SK-N-SH (cell line): ENCODE measurements at regions not wholly inside any gene's neighbourhood (a gene's known extent, or its start where the extent isn't known, plus 50 kb on each side); places are given as distances from the start of the nearest gene placed in this dataset.

ENCODE experiments used
- CTCF ChIA-PET: fragments of 300-600, 350-600 bp; formaldehyde crosslinking; extraction: SDS; loops from one replicate; lab custom pipeline; 2021; lab: Yijun Ruan, JAX
- POLR2A ChIA-PET: fragments of 350-600 bp; sonication (Branson Sonifier 250); formaldehyde crosslinking; extraction: SDS; loops from one replicate; lab custom pipeline; 2020; ENCODE audit warnings: antibody characterized with exemption, inconsistent platforms; lab: Yijun Ruan, JAX
- DNase-seq: peaks from one replicate; pipeline ENCODE4 v3.0.0; 2012
- H2AFZ ChIP-seq: fragments of 200-600 bp; sonication (generic); 2 replicates; pipeline ENCODE4 v1.8.1; 2016; ENCODE audit warnings: antibody characterized with exemption, mild to moderate bottlenecking, low read depth
- H3F3A ChIP-seq: fragments of 200-600 bp; sonication (generic); replicated peaks from 2 replicates; pipeline ENCODE3; 2016; ENCODE audit warnings: antibody characterized with exemption, mild to moderate bottlenecking; ENCODE audit not compliant: insufficient read depth
- H3K27ac ChIP-seq, 2 experiments: fragments of 200-500 bp in 1 of 2; fragments of 200-600 bp in 1 of 2; sonication (Bioruptor generic) in 1 of 2; sonication (generic), shearing (Covaris generic) in 1 of 2; 2 replicates each; pipeline versions ENCODE4 v1.5.1 to v1.6.1; 2014 to 2016; ENCODE audit warnings: low read depth in 2 of 2, inconsistent platforms in 1 of 2, low read length in 1 of 2, mild to moderate bottlenecking in 1 of 2, mixed read lengths in 1 of 2
- H3K27me3 ChIP-seq: fragments of 200-600 bp; sonication (generic), shearing (Covaris generic); 2 replicates; pipeline ENCODE4 v1.6.1; 2016; ENCODE audit warnings: mixed run types; ENCODE audit not compliant: insufficient read depth
- H3K36me3 ChIP-seq, 2 experiments: fragments of 200-500 bp in 1 of 2; fragments of 200-600 bp in 1 of 2; sonication (Bioruptor generic) in 1 of 2; sonication (generic) in 1 of 2; replicated peaks in 1 of 2; 2 replicates each; pipeline versions ENCODE3 to v1.5.1; 2014 to 2016; ENCODE audit warnings: low read length in 1 of 2, mild to moderate bottlenecking in 1 of 2; ENCODE audit not compliant: insufficient read depth in 2 of 2, control insufficient read depth in 1 of 2
- H3K4me1 ChIP-seq, 2 experiments: fragments of 200-500 bp in 1 of 2; fragments of 200-600 bp in 1 of 2; sonication (Bioruptor generic) in 1 of 2; sonication (generic), shearing (Covaris generic) in 1 of 2; 2 replicates each; pipeline versions ENCODE4 v1.5.1 to v1.6.1; 2014 to 2016; ENCODE audit warnings: low read depth in 1 of 2, low read length in 1 of 2, mixed run types in 1 of 2; ENCODE audit not compliant: insufficient read depth in 2 of 2, control insufficient read depth in 1 of 2
- H3K4me2 ChIP-seq: fragments of 200-600 bp; sonication (generic), shearing (Covaris generic); 2 replicates; pipeline ENCODE4 v1.6.1; 2017; ENCODE audit warnings: mixed run types
- H3K4me3 ChIP-seq, 2 experiments: fragments of 200-500 bp in 1 of 2; fragments of 200-600 bp in 1 of 2; sonication (Bioruptor generic) in 1 of 2; sonication (generic), shearing (Covaris generic) in 1 of 2; 2 replicates each; pipeline versions ENCODE4 v1.5.1 to v1.8.1; 2014 to 2016; ENCODE audit warnings: low read depth in 2 of 2, inconsistent platforms in 1 of 2, low read length in 1 of 2, mild to moderate bottlenecking in 1 of 2, mixed read lengths in 1 of 2, moderate library complexity in 1 of 2
- H3K79me2 ChIP-seq: fragments of 200-600 bp; sonication (generic); 2 replicates; pipeline ENCODE4 v1.8.1; 2017; ENCODE audit warnings: mild to moderate bottlenecking; ENCODE audit not compliant: insufficient read depth
- H3K9ac ChIP-seq: fragments of 200-600 bp; sonication (generic); 2 replicates; pipeline ENCODE4 v1.6.1; 2017; ENCODE audit warnings: mixed run types
- H3K9me2 ChIP-seq: fragments of 200-600 bp; sonication (generic); 2 replicates; pipeline ENCODE4 v1.6.1; 2017; ENCODE audit warnings: mixed run types
- H3K9me3 ChIP-seq: fragments of 200-600 bp; sonication (generic); 2 replicates; pipeline ENCODE4 v1.6.1; 2017; ENCODE audit warnings: mixed run types, mild to moderate bottlenecking, moderate library complexity
- H4K20me1 ChIP-seq: fragments of 200-600 bp; sonication (generic); 2 replicates; pipeline ENCODE4 v1.6.1; 2017; ENCODE audit warnings: mild to moderate bottlenecking, mixed run types; ENCODE audit not compliant: insufficient read depth
- EZH2phosphoT487 ChIP-seq: fragments of 200-600 bp; sonication (generic); IDR thresholded peaks from 2 replicates; pipeline ENCODE4 v1.6.1; 2017; ENCODE audit warnings: low read depth, mixed run types, mild to moderate bottlenecking, antibody characterized with exemption, moderate library complexity, borderline replicate concordance
- FOSL2 ChIP-seq: IDR thresholded peaks from 2 replicates; pipeline ENCODE4 v1.4.0; 2012; ENCODE audit warnings: low read depth, mild to moderate bottlenecking, moderate library complexity, borderline replicate concordance
- FOXJ3 ChIP-seq: sonication (generic); formaldehyde crosslinking; IDR thresholded peaks from 2 replicates; pipeline ENCODE4 v1.5.1; 2020; ENCODE audit warnings: mild to moderate bottlenecking, missing genetic modification reagents
- GABPA ChIP-seq: IDR thresholded peaks from 2 replicates; pipeline ENCODE4 v1.4.0; 2012; ENCODE audit warnings: low read depth, mild to moderate bottlenecking
- GATA2 ChIP-seq: sonication (generic); formaldehyde crosslinking; IDR thresholded peaks from 2 replicates; pipeline ENCODE4 v1.5.0; 2020; ENCODE audit warnings: mild to moderate bottlenecking, missing genetic modification reagents
- MAX ChIP-seq: IDR thresholded peaks from 2 replicates; pipeline ENCODE4 v1.4.0; 2012; ENCODE audit warnings: low read depth
- POLR2AphosphoS5 ChIP-seq: IDR thresholded peaks from 2 replicates; pipeline ENCODE4 v1.6.1; 2012; ENCODE audit warnings: low read depth, low read length
- RCOR1 ChIP-seq: fragments of 150-350 bp; IDR thresholded peaks from 2 replicates; pipeline ENCODE4 v1.6.1; 2017; ENCODE audit warnings: antibody characterized with exemption, low read length
- RXRA ChIP-seq: IDR thresholded peaks from 2 replicates; pipeline ENCODE4 v1.4.0; 2012; ENCODE audit warnings: low read depth, mild to moderate bottlenecking, borderline replicate concordance
- SIN3A ChIP-seq: IDR thresholded peaks from 2 replicates; pipeline ENCODE4 v1.6.1; 2012; ENCODE audit warnings: low read depth, mild to moderate bottlenecking, low read length, moderate library complexity, borderline replicate concordance
- SMC3 ChIP-seq: IDR thresholded peaks from 2 replicates; pipeline ENCODE4 v1.6.1; 2012; ENCODE audit warnings: low read depth, low read length, improper control_type of control experiment
- TEAD4 ChIP-seq: IDR thresholded peaks from 2 replicates; pipeline ENCODE4 v1.4.0; 2012; ENCODE audit warnings: mild to moderate bottlenecking, borderline replicate concordance; ENCODE audit not compliant: insufficient read depth
- USF1 ChIP-seq: IDR thresholded peaks from 2 replicates; pipeline ENCODE4 v1.4.0; 2012; ENCODE audit warnings: low read depth, borderline replicate concordance
- USF2 ChIP-seq: fragments of 150-350 bp; IDR thresholded peaks from 2 replicates; pipeline ENCODE4 v1.6.1; 2017; ENCODE audit warnings: antibody characterized with exemption, low read length, low read depth, borderline replicate concordance
- YY1 ChIP-seq: IDR thresholded peaks from 2 replicates; pipeline ENCODE4 v1.4.0; 2012; ENCODE audit warnings: low read depth, mild to moderate bottlenecking
- WGBS: methylation state at CpG from one replicate; pipeline ENCODE4 v1.1.6; 2017; ENCODE audit warnings: low lambda C conversion rate; 5-methylcytosine and 5-hydroxymethylcytosine counted together
- TF ChIP-seq, protein P1 (sequence below): IDR thresholded peaks from 2 replicates; pipeline ENCODE4; 2012
- TF ChIP-seq, protein P2 (sequence below): fragments of 200-600 bp; sonication (generic); IDR thresholded peaks from 2 replicates; pipeline ENCODE4 v1.6.1; 2017; ENCODE audit warnings: antibody characterized with exemption, mild to moderate bottlenecking, moderate library complexity

GRCh38 chr15:45834622-45835021 lies 199.8 kb downstream of the SQOR start (continued):
- TF ChIP-seq FOSL2 (no peak), SMC3 (no peak), RCOR1 (no peak), SIN3A (no peak), EZH2phosphoT487 (no peak), MAX (no peak), POLR2AphosphoS5 (no peak), USF1 (no peak), USF2 (no peak)
- TF ChIP-seq, protein P1, sequence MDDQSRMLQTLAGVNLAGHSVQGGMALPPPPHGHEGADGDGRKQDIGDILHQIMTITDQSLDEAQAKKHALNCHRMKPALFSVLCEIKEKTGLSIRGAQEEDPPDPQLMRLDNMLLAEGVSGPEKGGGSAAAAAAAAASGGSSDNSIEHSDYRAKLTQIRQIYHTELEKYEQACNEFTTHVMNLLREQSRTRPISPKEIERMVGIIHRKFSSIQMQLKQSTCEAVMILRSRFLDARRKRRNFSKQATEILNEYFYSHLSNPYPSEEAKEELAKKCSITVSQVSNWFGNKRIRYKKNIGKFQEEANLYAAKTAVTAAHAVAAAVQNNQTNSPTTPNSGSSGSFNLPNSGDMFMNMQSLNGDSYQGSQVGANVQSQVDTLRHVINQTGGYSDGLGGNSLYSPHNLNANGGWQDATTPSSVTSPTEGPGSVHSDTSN, result no peak
- TF ChIP-seq, protein P2, sequence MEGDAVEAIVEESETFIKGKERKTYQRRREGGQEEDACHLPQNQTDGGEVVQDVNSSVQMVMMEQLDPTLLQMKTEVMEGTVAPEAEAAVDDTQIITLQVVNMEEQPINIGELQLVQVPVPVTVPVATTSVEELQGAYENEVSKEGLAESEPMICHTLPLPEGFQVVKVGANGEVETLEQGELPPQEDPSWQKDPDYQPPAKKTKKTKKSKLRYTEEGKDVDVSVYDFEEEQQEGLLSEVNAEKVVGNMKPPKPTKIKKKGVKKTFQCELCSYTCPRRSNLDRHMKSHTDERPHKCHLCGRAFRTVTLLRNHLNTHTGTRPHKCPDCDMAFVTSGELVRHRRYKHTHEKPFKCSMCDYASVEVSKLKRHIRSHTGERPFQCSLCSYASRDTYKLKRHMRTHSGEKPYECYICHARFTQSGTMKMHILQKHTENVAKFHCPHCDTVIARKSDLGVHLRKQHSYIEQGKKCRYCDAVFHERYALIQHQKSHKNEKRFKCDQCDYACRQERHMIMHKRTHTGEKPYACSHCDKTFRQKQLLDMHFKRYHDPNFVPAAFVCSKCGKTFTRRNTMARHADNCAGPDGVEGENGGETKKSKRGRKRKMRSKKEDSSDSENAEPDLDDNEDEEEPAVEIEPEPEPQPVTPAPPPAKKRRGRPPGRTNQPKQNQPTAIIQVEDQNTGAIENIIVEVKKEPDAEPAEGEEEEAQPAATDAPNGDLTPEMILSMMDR, result no peak
- TF ChIP-seq, all 33 proteins: peak for 0

GRCh38 chr15:45842151-45842550 lies 207.3 kb downstream of the SQOR start:
- no peaks in the 10 kb centered on the region; a peak in 1 of 4 replicates for H3K4me1 ChIP-seq
- TF ChIP-seq RCOR1 (no peak), GABPA (no peak), TEAD4 (no peak), RXRA (no peak), USF2 (no peak), GATA2 (CRISPR knock-in tag) (no peak), EZH2phosphoT487 (no peak), FOSL2 (no peak), MAX (no peak), YY1 (no peak), FOXJ3 (CRISPR knock-in tag) (no peak)
- TF ChIP-seq, all 33 proteins: peak for 0
- Histone ChIP-seq H3K27ac (no peak overlapping the region), H4K20me1 (no peaks in the 10 kb centered on the region), H3K4me2 (no peak overlapping the region), H3K9me2 (no peaks in the 10 kb centered on the region), H3K79me2 (no peaks in the 10 kb centered on the region), H2AFZ (no peak overlapping the region), H3K9ac (no peak overlapping the region), H3K36me3 (no peaks in the 10 kb centered on the region), H3K9me3 (no peaks in the 10 kb centered on the region), H3F3A (no peaks in the 10 kb centered on the region), H3K27me3 (no peaks in the 10 kb centered on the region), H3K4me3 (no peak overlapping the region)
- DNase-seq, result no peak
- WGBS, result 33% methylated on average over 1 of the region's 1 CpG
- POLR2A ChIA-PET, result no interaction called here
- CTCF ChIA-PET, result interaction anchor here (1.5 kb wide), 1 partner anchor 47 kb away, joined by 5 read pairs; no protein-coding TSS in a partner anchor
